Testis (tissue), 2 donors: ENCODE measurements at regions not wholly inside any gene's neighbourhood (a gene's known extent, or its start where the extent isn't known, plus 50 kb on each side); places are given as distances from the start of the nearest gene placed in this dataset.

ENCODE experiments used
- DNase-seq: peaks from one replicate; pipeline ENCODE4 v3.0.0-alpha.2; 2019
- H3K27ac ChIP-seq, 2 donors: fragments of 200-600 bp; sonication (generic); one replicate each; pipeline ENCODE4 v1.5.1; 2019
- H3K27me3 ChIP-seq: fragments of 200-600 bp; sonication (generic); one replicate; pipeline ENCODE4 v1.5.1; 2019
- H3K36me3 ChIP-seq: fragments of 200-600 bp; sonication (generic); one replicate; pipeline ENCODE4 v1.5.1; 2017; ENCODE audit warnings: low read depth; ENCODE audit errors: missing control alignments
- H3K4me1 ChIP-seq: fragments of 200-600 bp; sonication (generic); one replicate; pipeline ENCODE4 v1.5.1; 2019
- H3K4me3 ChIP-seq, 2 donors: fragments of 200-600 bp; sonication (generic); one replicate each; pipeline ENCODE4 v1.5.1; 2017 to 2019
- H3K9me3 ChIP-seq: fragments of 200-600 bp; sonication (generic); one replicate; pipeline ENCODE4 v1.5.1; 2017
- CTCF ChIP-seq, 3 experiments: fragments of 450-650 bp in 2 of 3; fragments of 200-600 bp in 1 of 3; sonication (generic) in 1 of 3; IDR thresholded peaks; one replicate each; pipeline ENCODE4 v1.5.1; 2016 to 2019; ENCODE audit warnings: antibody characterized with exemption in 3 of 3, mild to moderate bottlenecking in 2 of 3, moderate library complexity in 1 of 3
- POLR2A ChIP-seq: fragments of 450-650 bp; IDR thresholded peaks from one replicate; pipeline ENCODE4 v1.6.1; 2017; ENCODE audit warnings: antibody characterized with exemption, mild to moderate bottlenecking, moderate library complexity
- WGBS, 2 donors: methylation state at CpG; one replicate each; pipeline ENCODE4 v1.1.5; 2018; 5-methylcytosine and 5-hydroxymethylcytosine counted together
- intact Hi-C: fragments of 100-400 bp; cut with DNase I; formaldehyde crosslinking; loops from one replicate; pipeline ENCODE4 v1.15.1; 2023; ENCODE audit warnings: low total_unique reads

- H3K4me3 ChIP-seq = no peak overlapping the region
- H3K27ac ChIP-seq = no peak overlapping the region
- intact Hi-C loops = no loop called here
- no peak for TF ChIP-seq CTCF (IDR thresholded peaks at IDR 0.05)
- TF ChIP-seq POLR2A = no peak
- H3K9me3 ChIP-seq = no peaks in the 10 kb centered on the region
- no peaks in the 10 kb centered on the region for H3K27me3 ChIP-seq
- H3K4me1 ChIP-seq = no peaks in the 10 kb centered on the region
- WGBS, 2 donors = 86 to 91% methylated on average over 4 of the region's 4 CpGs
- no peaks in the 10 kb centered on the region for H3K36me3 ChIP-seq
- no peak for DNase-seq
Observed at GRCh38 chr17:5817475-5818395, 233.4 kb upstream of the NLRP1 start.

GRCh38 chr17:5819396-5819795 is 235.1 kb upstream of the NLRP1 start:
- 81 to 88% methylated on average over 2 of the region's 2 CpGs for WGBS, 2 donors
- H3K27ac ChIP-seq = no peak overlapping the region
- no peak for DNase-seq
- H3K9me3 ChIP-seq = no peaks in the 10 kb centered on the region
- no peak overlapping the region for H3K4me3 ChIP-seq
- intact Hi-C loops = no loop called here
- H3K4me1 ChIP-seq = no peaks in the 10 kb centered on the region
- no peaks in the 10 kb centered on the region for H3K36me3 ChIP-seq
- TF ChIP-seq POLR2A (no peak), CTCF (IDR thresholded peaks at IDR 0.05) (no peak)
- H3K27me3 ChIP-seq = no peaks in the 10 kb centered on the region

- no peak for TF ChIP-seq POLR2A
- no peak for TF ChIP-seq CTCF (IDR thresholded peaks at IDR 0.05)
- 70 to 74% methylated on average over 13 of the region's 13 CpGs for WGBS, 2 donors
- no peak overlapping the region for H3K4me3 ChIP-seq
- no peaks in the 10 kb centered on the region for H3K27me3 ChIP-seq
- H3K9me3 ChIP-seq = no peaks in the 10 kb centered on the region
- DNase-seq = no peak
- H3K27ac ChIP-seq = no peak overlapping the region
- intact Hi-C loops = no loop called here
- H3K4me1 ChIP-seq = no peaks in the 10 kb centered on the region
- H3K36me3 ChIP-seq = no peaks in the 10 kb centered on the region
Observed at GRCh38 chr17:5819921-5820685, 235.8 kb upstream of the NLRP1 start.

- no peak for DNase-seq
- no peaks in the 10 kb centered on the region for H3K9me3 ChIP-seq
- intact Hi-C loops = no loop called here
- 74 to 76% methylated on average over 9 to 10 of the region's 10 CpGs for WGBS, 2 donors
- no peak overlapping the region for H3K4me3 ChIP-seq
- no peaks in the 10 kb centered on the region for H3K27me3 ChIP-seq
- no peaks in the 10 kb centered on the region for H3K36me3 ChIP-seq
- H3K4me1 ChIP-seq = no peaks in the 10 kb centered on the region
- H3K27ac ChIP-seq = no peak overlapping the region
- no peak for TF ChIP-seq POLR2A
- TF ChIP-seq CTCF (IDR thresholded peaks at IDR 0.05) = no peak
Observed at GRCh38 chr17:5820721-5821456, 236.6 kb upstream of the NLRP1 start.
